SK-N-SH treated with all-trans-retinoic acid at 6 μM for 48 hours (cell line): ENCODE measurements at regions not wholly inside any gene's neighbourhood (a gene's known extent, or its start where the extent isn't known, plus 50 kb on each side); places are given as distances from the start of the nearest gene placed in this dataset.
"Not testable (repeated sequence)": the region's sequence is repeated elsewhere in the genome, so short reads cannot be mapped to it uniquely, and the experiment has no call there.

Experiments
- ATAC-seq: fragments of 200-7000 bp; cut with Tn5 transposase; 3 replicates; pipeline ENCODE4 v1.9.1; 2020; ENCODE audit warnings: mild to moderate bottlenecking, moderate library complexity
- ARNTL ChIP-seq: fragments of 450-650 bp; formaldehyde crosslinking; IDR thresholded peaks from 2 replicates; pipeline ENCODE4 v1.5.0; 2020; ENCODE audit warnings: low read depth, mild to moderate bottlenecking, moderate library complexity, borderline replicate concordance
- BACH2 ChIP-seq: fragments of 250-450 bp; sonication (Bioruptor Pico); IDR thresholded peaks from 2 replicates; pipeline ENCODE4 v1.9.0; 2021; ENCODE audit warnings: mild to moderate bottlenecking, borderline replicate concordance
- CSDC2 ChIP-seq: fragments of 250-450 bp; sonication (Bioruptor Pico); IDR thresholded peaks from 2 replicates; pipeline ENCODE4 v1.5.0; 2020; ENCODE audit warnings: mild to moderate bottlenecking, moderate library complexity
- ESRRG ChIP-seq: fragments of 250-450 bp; sonication (Bioruptor Pico); IDR thresholded peaks from 2 replicates; pipeline ENCODE4 v1.6.1; 2021; ENCODE audit warnings: mild to moderate bottlenecking
- GLIS3 ChIP-seq: fragments of 250-450 bp; sonication (Bioruptor Pico); IDR thresholded peaks from 2 replicates; pipeline ENCODE4 v1.5.0; 2020; ENCODE audit warnings: mild to moderate bottlenecking, moderate library complexity
- ISL1 ChIP-seq: fragments of 250-450 bp; sonication (Bioruptor Pico); IDR thresholded peaks from 2 replicates; pipeline ENCODE4 v2.1.2; 2022; ENCODE audit warnings: mild to moderate bottlenecking, moderate library complexity
- OSR1 ChIP-seq: fragments of 250-450 bp; sonication (Bioruptor Pico); IDR thresholded peaks from 2 replicates; pipeline ENCODE4 v1.8.0; 2022; ENCODE audit warnings: moderate library complexity, mild to moderate bottlenecking, inconsistent platforms
- PPARA ChIP-seq: fragments of 250-450 bp; sonication (Bioruptor Pico); IDR thresholded peaks from 2 replicates; pipeline ENCODE4 v1.5.0; 2020; ENCODE audit warnings: mild to moderate bottlenecking, borderline replicate concordance
- RARB ChIP-seq: fragments of 250-450 bp; sonication (Bioruptor Pico); IDR thresholded peaks from 2 replicates; pipeline ENCODE4 v1.8.0; 2021; ENCODE audit warnings: mild to moderate bottlenecking, moderate library complexity
- SNAI2 ChIP-seq: fragments of 250-450 bp; sonication (Bioruptor Pico); IDR thresholded peaks from 2 replicates; pipeline ENCODE4 v1.5.0; 2020; ENCODE audit warnings: mild to moderate bottlenecking, moderate library complexity
- TCF4 ChIP-seq: fragments of 250-450 bp; sonication (Bioruptor Pico); IDR thresholded peaks from 2 replicates; pipeline ENCODE4 v1.8.0; 2021; ENCODE audit warnings: mild to moderate bottlenecking, moderate library complexity, borderline replicate concordance
- TOX ChIP-seq: fragments of 250-450 bp; sonication (Bioruptor Pico); IDR thresholded peaks from 2 replicates; pipeline ENCODE4 v1.8.0; 2021; ENCODE audit warnings: mild to moderate bottlenecking, moderate library complexity, borderline replicate concordance
- ZC3H10 ChIP-seq: fragments of 250-450 bp; sonication (Bioruptor Pico); IDR thresholded peaks from 2 replicates; pipeline ENCODE4 v1.5.1; 2021; ENCODE audit warnings: mild to moderate bottlenecking, moderate library complexity
- ZFP3 ChIP-seq: fragments of 250-450 bp; sonication (Bioruptor Pico); IDR thresholded peaks from 2 replicates; pipeline ENCODE4 v1.5.0; 2020; ENCODE audit warnings: mild to moderate bottlenecking, moderate library complexity
- ZFP30 ChIP-seq: fragments of 450-650 bp; formaldehyde crosslinking; IDR thresholded peaks from 2 replicates; pipeline ENCODE4 v1.5.0; 2022; ENCODE audit warnings: mild to moderate bottlenecking, moderate library complexity
- TF ChIP-seq, protein P1 (sequence below): fragments of 250-450 bp; sonication (Bioruptor Pico); IDR thresholded peaks from 2 replicates; pipeline ENCODE4 v1.5.0; 2020; ENCODE audit warnings: mild to moderate bottlenecking, moderate library complexity
- TF ChIP-seq, protein P2 (sequence below): fragments of 250-450 bp; sonication (Bioruptor Pico); IDR thresholded peaks from 2 replicates; pipeline ENCODE4 v1.5.1; 2021; ENCODE audit warnings: mild to moderate bottlenecking, moderate library complexity
- TF ChIP-seq, protein P3 (sequence below): fragments of 250-450 bp; sonication (Bioruptor Pico); IDR thresholded peaks from 2 replicates; pipeline ENCODE4 v1.5.1; 2020; ENCODE audit warnings: low read depth, mild to moderate bottlenecking, moderate library complexity
- TF ChIP-seq, protein P4 (sequence below): fragments of 250-450 bp; sonication (Bioruptor Pico); IDR thresholded peaks from 2 replicates; pipeline ENCODE4 v1.8.0; 2021; ENCODE audit warnings: low read depth, mild to moderate bottlenecking, moderate library complexity, borderline replicate concordance

DNA sequence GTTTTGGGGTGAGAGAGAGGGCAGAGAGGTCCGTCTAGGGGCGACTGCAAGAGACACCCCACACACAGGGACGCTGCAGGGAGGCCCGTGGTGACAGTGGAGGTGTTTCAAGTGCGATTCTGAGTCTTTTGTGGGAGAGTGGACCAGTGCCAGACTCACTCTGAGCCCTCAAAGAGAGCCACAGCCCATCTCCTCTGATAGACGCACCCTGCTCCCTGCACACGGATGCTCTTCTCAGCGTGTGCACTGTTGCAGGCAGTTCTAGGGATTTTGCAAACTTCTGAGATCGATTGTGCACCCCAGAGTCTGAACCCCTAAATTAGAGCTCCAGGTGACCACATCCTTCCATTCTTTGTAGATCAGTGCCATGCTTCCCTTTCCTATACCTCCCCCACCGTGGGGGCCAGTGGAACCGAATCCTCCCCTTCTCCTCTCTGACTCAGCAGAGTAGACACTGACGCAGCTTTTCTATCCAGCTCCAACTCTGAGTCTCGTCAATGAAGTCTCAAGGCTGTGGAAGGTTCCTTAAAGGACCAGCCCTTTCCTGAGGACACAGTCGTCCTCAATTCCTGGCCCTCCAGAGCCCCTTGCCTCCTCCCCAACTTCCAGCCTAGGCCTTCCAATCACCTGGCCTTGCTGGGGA, 83.8 kb downstream of the TMEM130 start (continued):
- TF ChIP-seq, protein P1, sequence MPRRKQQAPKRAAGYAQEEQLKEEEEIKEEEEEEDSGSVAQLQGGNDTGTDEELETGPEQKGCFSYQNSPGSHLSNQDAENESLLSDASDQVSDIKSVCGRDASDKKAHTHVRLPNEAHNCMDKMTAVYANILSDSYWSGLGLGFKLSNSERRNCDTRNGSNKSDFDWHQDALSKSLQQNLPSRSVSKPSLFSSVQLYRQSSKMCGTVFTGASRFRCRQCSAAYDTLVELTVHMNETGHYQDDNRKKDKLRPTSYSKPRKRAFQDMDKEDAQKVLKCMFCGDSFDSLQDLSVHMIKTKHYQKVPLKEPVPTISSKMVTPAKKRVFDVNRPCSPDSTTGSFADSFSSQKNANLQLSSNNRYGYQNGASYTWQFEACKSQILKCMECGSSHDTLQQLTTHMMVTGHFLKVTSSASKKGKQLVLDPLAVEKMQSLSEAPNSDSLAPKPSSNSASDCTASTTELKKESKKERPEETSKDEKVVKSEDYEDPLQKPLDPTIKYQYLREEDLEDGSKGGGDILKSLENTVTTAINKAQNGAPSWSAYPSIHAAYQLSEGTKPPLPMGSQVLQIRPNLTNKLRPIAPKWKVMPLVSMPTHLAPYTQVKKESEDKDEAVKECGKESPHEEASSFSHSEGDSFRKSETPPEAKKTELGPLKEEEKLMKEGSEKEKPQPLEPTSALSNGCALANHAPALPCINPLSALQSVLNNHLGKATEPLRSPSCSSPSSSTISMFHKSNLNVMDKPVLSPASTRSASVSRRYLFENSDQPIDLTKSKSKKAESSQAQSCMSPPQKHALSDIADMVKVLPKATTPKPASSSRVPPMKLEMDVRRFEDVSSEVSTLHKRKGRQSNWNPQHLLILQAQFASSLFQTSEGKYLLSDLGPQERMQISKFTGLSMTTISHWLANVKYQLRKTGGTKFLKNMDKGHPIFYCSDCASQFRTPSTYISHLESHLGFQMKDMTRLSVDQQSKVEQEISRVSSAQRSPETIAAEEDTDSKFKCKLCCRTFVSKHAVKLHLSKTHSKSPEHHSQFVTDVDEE (CRISPR knock-in tag): no peak
- TF ChIP-seq TCF4 (CRISPR knock-in tag): no peak
- no peak for TF ChIP-seq ARNTL
- no peak for TF ChIP-seq TOX
- no peak for TF ChIP-seq OSR1 (CRISPR knock-in tag)
- no peak for TF ChIP-seq SNAI2 (CRISPR knock-in tag)

DNA sequence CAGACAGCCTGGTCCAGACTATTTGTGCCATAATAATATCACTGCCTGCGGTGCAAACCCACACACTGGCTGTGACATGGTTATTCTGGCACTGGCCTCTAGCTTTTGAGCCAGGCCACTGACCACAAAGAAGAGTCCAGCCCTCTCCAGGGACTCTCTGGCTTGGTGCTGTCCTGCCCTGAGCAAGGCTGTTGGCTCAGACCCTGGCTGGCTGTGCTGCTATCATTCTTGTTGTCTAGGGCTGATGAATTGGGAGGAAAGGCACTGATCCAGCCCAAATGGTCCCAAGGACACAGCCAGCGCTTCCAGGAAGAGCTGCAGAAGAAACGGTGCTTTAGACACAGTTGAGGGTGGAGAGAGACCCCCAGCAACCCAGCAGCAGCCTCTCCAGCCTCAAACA, 80.8 kb downstream of the TMEM130 start:
- no peak for ATAC-seq
- TF ChIP-seq BACH2 (CRISPR knock-in tag) (no peak), SNAI2 (CRISPR knock-in tag) (no peak), GLIS3 (CRISPR knock-in tag) (no peak), ESRRG (CRISPR knock-in tag) (no peak)
- TF ChIP-seq, all 23 proteins: peak for 0

DNA sequence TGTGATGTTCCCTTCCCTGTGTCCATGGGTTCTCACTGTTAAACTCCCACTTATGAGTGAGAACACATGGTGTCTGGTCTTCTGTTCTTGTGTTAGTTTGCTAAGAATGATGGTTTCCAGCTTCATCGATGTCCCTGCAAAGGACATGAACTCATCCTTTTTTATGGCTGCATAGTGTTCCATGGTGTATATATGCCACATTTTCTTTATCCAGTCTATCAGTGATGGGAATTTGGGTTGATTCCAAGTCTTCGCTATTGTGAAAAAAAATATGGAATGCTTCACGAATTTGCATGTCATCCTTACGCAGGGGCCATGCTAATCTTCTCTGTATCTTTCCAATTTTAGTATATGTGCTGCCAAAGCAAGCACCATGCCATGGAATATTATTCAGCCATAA, 75.4 kb downstream of the TMEM130 start:
- ATAC-seq: not testable (repeated sequence)

DNA sequence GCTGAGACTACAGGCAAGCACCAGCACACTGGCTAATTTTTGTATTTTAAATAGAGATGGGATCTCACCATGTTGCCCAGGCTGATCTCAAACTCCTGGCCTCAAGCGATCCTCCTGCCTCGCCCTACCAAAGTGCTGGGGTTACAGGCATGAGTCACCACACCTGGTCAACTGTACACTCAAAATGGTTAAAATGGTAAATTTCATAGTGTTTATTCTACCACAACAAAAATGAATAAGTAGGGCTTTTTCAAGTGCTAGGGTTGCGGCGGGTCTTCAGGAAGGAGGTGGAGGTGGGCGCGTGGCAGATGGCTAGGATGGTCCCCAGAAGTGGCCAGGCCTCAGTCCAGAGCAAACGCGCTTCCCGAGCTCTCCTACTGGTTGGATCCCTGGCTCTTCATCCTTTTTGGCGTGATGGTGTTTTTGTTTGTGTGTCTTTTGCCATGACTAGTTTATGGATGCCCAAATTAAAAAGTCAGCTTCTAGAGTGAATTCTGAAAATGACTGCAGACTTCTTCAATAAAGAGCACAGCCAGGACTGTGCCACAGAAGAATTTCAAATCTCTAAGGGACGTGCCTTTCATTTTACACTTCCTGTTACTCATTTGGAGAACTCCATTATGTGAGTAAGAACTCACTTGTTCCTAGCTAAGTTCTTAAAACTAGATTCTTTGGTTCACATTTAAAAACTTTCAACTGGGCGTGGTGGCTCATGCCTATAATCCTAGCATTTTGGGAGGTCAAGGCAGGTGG, 73.9 kb downstream of the TMEM130 start:
- ATAC-seq: no peak
- TF ChIP-seq ZFP3 (CRISPR knock-in tag) (no peak), ARNTL (no peak), PPARA (CRISPR knock-in tag) (no peak), ZFP30 (no peak), ZC3H10 (CRISPR knock-in tag) (no peak), RARB (CRISPR knock-in tag) (no peak), BACH2 (CRISPR knock-in tag) (no peak), CSDC2 (no peak), ISL1 (CRISPR knock-in tag) (no peak), SNAI2 (CRISPR knock-in tag) (no peak), GLIS3 (CRISPR knock-in tag) (no peak), OSR1 (CRISPR knock-in tag) (no peak), TCF4 (CRISPR knock-in tag) (no peak), TOX (no peak)
- TF ChIP-seq, protein P2, sequence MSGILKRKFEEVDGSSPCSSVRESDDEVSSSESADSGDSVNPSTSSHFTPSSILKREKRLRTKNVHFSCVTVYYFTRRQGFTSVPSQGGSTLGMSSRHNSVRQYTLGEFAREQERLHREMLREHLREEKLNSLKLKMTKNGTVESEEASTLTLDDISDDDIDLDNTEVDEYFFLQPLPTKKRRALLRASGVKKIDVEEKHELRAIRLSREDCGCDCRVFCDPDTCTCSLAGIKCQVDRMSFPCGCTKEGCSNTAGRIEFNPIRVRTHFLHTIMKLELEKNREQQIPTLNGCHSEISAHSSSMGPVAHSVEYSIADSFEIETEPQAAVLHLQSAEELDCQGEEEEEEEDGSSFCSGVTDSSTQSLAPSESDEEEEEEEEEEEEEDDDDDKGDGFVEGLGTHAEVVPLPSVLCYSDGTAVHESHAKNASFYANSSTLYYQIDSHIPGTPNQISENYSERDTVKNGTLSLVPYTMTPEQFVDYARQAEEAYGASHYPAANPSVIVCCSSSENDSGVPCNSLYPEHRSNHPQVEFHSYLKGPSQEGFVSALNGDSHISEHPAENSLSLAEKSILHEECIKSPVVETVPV (CRISPR knock-in tag): no peak
- TF ChIP-seq, protein P1 (CRISPR knock-in tag): no peak
- TF ChIP-seq, protein P3, sequence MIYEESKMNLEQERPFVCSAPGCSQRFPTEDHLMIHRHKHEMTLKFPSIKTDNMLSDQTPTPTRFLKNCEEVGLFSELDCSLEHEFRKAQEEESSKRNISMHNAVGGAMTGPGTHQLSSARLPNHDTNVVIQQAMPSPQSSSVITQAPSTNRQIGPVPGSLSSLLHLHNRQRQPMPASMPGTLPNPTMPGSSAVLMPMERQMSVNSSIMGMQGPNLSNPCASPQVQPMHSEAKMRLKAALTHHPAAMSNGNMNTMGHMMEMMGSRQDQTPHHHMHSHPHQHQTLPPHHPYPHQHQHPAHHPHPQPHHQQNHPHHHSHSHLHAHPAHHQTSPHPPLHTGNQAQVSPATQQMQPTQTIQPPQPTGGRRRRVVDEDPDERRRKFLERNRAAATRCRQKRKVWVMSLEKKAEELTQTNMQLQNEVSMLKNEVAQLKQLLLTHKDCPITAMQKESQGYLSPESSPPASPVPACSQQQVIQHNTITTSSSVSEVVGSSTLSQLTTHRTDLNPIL (CRISPR knock-in tag): no peak
- TF ChIP-seq, protein P4, sequence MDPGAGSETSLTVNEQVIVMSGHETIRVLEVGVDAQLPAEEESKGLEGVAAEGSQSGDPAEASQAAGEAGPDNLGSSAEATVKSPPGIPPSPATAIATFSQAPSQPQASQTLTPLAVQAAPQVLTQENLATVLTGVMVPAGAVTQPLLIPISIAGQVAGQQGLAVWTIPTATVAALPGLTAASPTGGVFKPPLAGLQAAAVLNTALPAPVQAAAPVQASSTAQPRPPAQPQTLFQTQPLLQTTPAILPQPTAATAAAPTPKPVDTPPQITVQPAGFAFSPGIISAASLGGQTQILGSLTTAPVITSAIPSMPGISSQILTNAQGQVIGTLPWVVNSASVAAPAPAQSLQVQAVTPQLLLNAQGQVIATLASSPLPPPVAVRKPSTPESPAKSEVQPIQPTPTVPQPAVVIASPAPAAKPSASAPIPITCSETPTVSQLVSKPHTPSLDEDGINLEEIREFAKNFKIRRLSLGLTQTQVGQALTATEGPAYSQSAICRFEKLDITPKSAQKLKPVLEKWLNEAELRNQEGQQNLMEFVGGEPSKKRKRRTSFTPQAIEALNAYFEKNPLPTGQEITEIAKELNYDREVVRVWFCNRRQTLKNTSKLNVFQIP (CRISPR knock-in tag): no peak
